NT2/D1 (cell line): ENCODE measurements at regions not wholly inside any gene's neighbourhood (a gene's known extent, or its start where the extent isn't known, plus 50 kb on each side); places are given as distances from the start of the nearest gene placed in this dataset.

Experiments
- YY1 ChIP-seq: IDR thresholded peaks from 2 replicates; pipeline ENCODE4 v1.6.1; 2011; ENCODE audit not compliant: insufficient read length, insufficient read depth
- ZNF274 ChIP-seq: IDR thresholded peaks from 2 replicates; pipeline ENCODE4 v1.6.1; 2011; ENCODE audit warnings: mild to moderate bottlenecking, low read depth, low read length

- TF ChIP-seq ZNF274 (no peak), YY1 (no peak)
These were observed 809.1 kb downstream of the BRD1 start for GRCh38 chr22:49018601-49019000.
